ENCODE measurements at regions not wholly inside any gene's neighbourhood (a gene's known extent, or its start where the extent isn't known, plus 50 kb on each side); places are given as distances from the start of the nearest gene placed in this dataset.

DNA sequence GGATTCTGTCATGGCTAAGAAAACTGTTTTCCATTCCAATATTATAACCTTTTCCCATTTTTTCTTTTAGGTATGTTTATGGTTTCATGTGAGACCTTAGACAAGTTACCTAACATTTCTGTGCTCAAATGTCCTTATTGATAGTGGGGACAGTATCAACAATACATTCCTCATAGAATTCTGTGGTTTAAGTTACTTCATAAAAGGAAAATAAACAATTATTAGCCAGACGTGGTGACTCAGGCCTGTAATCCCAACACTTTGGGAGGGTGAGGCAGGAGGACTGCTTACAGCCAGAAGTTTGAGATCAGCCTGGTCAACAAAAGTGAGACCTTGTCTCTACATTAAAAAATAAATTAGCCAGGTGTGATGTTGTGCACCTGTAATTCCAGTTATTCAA, 436.8 kb upstream of the CNTN4 start:
- Mint-ChIP-seq H3K27me3 (no peaks in the 10 kb centered on the region), H3K4me3 (ENCODE audit: low read depth) (no peak overlapping the region), H3K4me1 (ENCODE audit: low read depth) (peaks cover 5% of the 10 kb centered on the region), H3K27ac (no peak overlapping the region), H3K9me3 (ENCODE audit: low read depth) (peaks cover 4% of the 10 kb centered on the region), H3K36me3 (ENCODE audit: insufficient read depth) (no peaks in the 10 kb centered on the region)
- TF ChIP-seq, protein P1, sequence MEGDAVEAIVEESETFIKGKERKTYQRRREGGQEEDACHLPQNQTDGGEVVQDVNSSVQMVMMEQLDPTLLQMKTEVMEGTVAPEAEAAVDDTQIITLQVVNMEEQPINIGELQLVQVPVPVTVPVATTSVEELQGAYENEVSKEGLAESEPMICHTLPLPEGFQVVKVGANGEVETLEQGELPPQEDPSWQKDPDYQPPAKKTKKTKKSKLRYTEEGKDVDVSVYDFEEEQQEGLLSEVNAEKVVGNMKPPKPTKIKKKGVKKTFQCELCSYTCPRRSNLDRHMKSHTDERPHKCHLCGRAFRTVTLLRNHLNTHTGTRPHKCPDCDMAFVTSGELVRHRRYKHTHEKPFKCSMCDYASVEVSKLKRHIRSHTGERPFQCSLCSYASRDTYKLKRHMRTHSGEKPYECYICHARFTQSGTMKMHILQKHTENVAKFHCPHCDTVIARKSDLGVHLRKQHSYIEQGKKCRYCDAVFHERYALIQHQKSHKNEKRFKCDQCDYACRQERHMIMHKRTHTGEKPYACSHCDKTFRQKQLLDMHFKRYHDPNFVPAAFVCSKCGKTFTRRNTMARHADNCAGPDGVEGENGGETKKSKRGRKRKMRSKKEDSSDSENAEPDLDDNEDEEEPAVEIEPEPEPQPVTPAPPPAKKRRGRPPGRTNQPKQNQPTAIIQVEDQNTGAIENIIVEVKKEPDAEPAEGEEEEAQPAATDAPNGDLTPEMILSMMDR (IDR thresholded peaks at IDR 0.05; ENCODE audit: unreplicated experiment): no peak
- no peak for DNase-seq (ENCODE audit: low spot score, unreplicated experiment)

DNA sequence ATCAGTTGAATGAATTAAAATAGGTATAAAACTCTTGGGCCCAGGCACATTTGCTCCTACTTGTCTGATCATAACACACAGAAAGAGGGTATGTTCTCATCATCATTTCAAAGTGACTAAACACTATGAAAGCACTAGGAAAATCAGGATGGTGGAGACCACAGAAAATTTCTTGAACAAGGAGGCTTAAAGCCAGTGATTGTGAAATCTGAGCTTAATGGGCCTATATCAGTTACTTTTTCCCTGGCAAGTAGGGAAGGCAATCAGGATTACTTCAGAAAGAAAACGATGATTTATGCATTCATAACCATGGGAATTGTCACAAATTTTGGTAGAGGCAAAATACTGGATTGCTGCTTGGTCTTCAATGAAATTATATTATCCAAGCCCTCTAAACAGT, 434.4 kb upstream of the CNTN4 start:
- no peak for DNase-seq (ENCODE audit: low spot score, unreplicated experiment)
- Mint-ChIP-seq H3K27ac (no peak overlapping the region), H3K9me3 (ENCODE audit: low read depth) (peaks cover 1% of the 10 kb centered on the region), H3K36me3 (ENCODE audit: insufficient read depth) (no peaks in the 10 kb centered on the region), H3K4me1 (ENCODE audit: low read depth) (peaks cover 5% of the 10 kb centered on the region), H3K4me3 (ENCODE audit: low read depth) (no peak overlapping the region), H3K27me3 (no peaks in the 10 kb centered on the region)
- TF ChIP-seq, protein P1 (IDR thresholded peaks at IDR 0.05; ENCODE audit: unreplicated experiment): no peak

DNA sequence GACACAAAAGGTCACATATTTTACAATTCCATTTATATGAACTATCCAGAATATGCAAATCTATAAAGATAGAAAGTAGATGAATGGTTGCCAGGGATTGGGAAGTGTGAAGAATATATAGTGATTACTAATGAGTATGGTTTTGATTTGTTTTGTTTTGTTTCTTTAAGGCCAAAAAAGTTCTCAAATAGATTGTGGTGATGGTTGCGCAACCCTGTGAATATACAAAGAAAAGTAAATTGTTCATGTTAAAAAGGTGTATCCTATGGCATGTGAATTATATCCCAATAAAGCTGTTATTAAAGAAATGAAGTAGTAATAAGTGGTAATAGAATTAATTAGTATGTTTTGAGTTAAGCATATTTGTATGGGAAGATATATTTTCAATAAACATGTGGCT, 431.8 kb upstream of the CNTN4 start:
- Mint-ChIP-seq H3K9me3 (ENCODE audit: low read depth) (no peaks in the 10 kb centered on the region), H3K27ac (no peak overlapping the region), H3K27me3 (no peaks in the 10 kb centered on the region), H3K36me3 (ENCODE audit: insufficient read depth) (no peaks in the 10 kb centered on the region), H3K4me3 (ENCODE audit: low read depth) (no peak overlapping the region), H3K4me1 (ENCODE audit: low read depth) (no peaks in the 10 kb centered on the region)
- TF ChIP-seq, protein P1 (IDR thresholded peaks at IDR 0.05; ENCODE audit: unreplicated experiment): no peak
- no peak for DNase-seq (ENCODE audit: low spot score, unreplicated experiment)

DNA sequence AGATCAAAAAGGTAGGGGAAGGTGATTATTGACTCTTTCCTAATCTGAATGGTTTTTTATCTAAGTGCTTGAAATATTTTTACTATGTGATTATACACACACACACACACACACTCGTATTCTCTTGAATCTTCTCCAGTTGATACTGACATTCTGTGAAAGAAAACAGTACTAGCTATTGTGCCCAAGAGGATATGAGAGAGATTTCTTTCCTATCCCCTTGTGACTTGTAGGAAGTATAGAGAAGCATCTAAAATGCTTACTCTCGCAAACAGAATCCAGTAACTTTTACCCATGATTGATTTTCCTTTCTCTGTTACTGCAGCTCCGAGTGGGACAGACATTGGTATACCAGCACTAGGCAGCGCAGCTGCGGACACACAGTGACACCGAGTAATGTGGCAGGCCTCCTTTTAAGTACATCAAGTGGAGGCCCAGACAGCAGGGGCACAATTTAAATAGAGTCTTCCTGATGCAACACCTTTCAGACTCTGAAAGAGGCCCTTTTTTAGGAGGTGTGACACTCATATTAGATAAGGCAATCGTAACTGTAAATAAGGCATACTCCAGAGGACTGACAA, 421.0 kb upstream of the CNTN4 start:
- TF ChIP-seq, protein P1 (IDR thresholded peaks at IDR 0.05; ENCODE audit: unreplicated experiment): no peak
- Mint-ChIP-seq H3K36me3 (ENCODE audit: insufficient read depth) (no peaks in the 10 kb centered on the region), H3K27ac (peak overlapping the region; percentile 59), H3K9me3 (ENCODE audit: low read depth) (peaks cover 12% of the 10 kb centered on the region), H3K4me1 (ENCODE audit: low read depth) (peaks cover 15% of the 10 kb centered on the region), H3K27me3 (no peaks in the 10 kb centered on the region), H3K4me3 (ENCODE audit: low read depth) (no peak overlapping the region)
- DNase-seq (ENCODE audit: low spot score, unreplicated experiment): no peak

DNA sequence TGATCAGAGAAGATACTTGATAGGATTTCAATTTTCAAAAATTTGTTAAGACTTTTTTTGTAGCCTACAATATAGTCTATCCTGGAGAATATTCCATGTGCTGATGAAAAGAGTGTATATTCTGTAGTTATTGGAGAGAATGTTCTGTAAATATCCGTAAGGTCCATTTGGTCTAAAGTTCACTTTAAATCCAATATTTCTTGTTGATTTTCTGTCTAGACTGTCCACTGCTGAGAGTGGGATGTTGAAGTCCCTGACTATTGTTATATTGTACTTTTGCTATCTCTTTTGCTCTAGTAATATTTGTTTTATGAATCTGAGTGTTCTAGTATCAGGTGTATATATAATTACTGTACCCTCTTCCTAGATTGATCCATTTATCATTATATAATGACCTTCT, 406.2 kb upstream of the CNTN4 start:
- Mint-ChIP-seq H3K27ac (no peak overlapping the region), H3K9me3 (ENCODE audit: low read depth) (peaks cover 9% of the 10 kb centered on the region), H3K27me3 (no peaks in the 10 kb centered on the region), H3K36me3 (ENCODE audit: insufficient read depth) (no peaks in the 10 kb centered on the region), H3K4me3 (ENCODE audit: low read depth) (no peak overlapping the region), H3K4me1 (ENCODE audit: low read depth) (no peaks in the 10 kb centered on the region)
- DNase-seq (ENCODE audit: low spot score, unreplicated experiment): no peak
- TF ChIP-seq, protein P1 (IDR thresholded peaks at IDR 0.05; ENCODE audit: unreplicated experiment): no peak

Measured in progenitor cell of endocrine pancreas (in vitro differentiated cells).